ENCODE measurements at regions not wholly inside any gene's neighbourhood (a gene's known extent, or its start where the extent isn't known, plus 50 kb on each side); places are given as distances from the start of the nearest gene placed in this dataset.
"Not testable (repeated sequence)": the region's sequence is repeated elsewhere in the genome, so short reads cannot be mapped to it uniquely, and the experiment has no call there.

DNA sequence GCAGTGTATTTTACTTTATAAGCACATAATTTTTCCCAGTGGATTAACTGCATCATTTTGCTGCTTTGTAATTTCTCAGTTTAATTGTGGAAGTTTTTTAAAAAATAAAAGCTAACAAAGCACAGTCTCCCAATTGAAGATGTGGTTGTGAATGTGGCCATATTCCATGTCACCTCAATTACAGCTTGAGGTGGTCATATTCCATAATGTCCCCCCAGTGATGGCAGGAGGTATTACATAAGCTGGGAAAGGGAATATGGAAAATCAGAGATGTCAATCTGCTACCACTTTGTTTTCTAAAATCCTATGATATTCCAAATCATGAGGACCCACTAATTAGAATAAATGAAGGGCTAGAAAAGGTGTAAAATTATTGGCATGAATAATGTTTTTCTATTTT lies 1672.0 kb upstream of the CDH9 start:
- Mint-ChIP-seq H3K27me3 (no peaks in the 10 kb centered on the region), H3K4me1 (no peaks in the 10 kb centered on the region), H3K9me3 (peaks cover 19% of the 10 kb centered on the region), H3K36me3 (ENCODE audit: low read depth) (no peaks in the 10 kb centered on the region), H3K4me3 (no peak overlapping the region), H3K27ac (no peak overlapping the region)
- ATAC-seq (replicated peaks): no peak

DNA sequence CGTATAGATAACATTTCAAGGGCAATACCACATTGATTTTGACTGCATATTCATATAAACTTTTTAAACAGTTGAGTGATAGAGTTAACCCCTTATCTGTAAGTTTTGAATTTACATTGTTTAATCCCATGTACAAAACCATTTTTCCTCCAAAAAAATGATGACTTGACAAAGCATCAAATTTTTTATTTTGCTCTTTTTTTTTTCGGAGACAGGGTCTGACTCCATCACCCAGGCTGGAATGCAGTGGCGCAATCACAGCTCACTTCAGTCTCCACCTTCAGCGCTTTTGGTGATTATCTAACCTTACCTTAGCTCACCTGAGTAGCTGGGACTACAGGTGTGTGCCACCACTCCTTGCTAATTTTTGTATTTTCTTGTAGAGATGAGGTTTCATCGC lies 1670.1 kb upstream of the CDH9 start:
- H3K9me3 Mint-ChIP-seq: peaks cover 19% of the 10 kb centered on the region
- no peak for ATAC-seq (replicated peaks)

DNA sequence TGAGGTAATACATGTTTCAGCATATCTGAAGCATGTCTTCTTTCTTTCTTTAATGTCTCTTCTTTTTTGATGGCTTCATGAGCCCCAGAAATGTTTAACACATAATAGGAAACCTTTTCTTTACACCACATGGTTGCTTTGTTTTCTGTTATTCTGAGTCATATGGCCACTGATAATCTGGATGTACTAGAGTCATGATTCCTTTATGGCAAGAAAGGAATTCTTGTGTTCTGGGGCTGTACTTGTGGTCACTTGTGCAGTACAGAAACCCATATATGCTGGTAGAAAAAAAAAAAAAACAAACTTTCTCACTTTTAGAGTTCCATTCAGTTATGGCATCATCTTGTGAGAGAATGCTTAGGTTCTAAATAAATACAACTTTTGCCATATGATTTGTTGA lies 1669.3 kb upstream of the CDH9 start:
- Mint-ChIP-seq H3K36me3 (ENCODE audit: low read depth) (no peaks in the 10 kb centered on the region), H3K27ac (no peak overlapping the region), H3K9me3 (peaks cover 15% of the 10 kb centered on the region), H3K4me3 (no peak overlapping the region), H3K27me3 (no peaks in the 10 kb centered on the region), H3K4me1 (no peaks in the 10 kb centered on the region)
- no peak for ATAC-seq (replicated peaks)

More for the DNA sequence above, 1670.1 kb upstream of the CDH9 start:
- no peaks in the 10 kb centered on the region for H3K4me1 Mint-ChIP-seq
- H3K27ac Mint-ChIP-seq: no peak overlapping the region
- H3K4me3 Mint-ChIP-seq: no peak overlapping the region
- no peaks in the 10 kb centered on the region for H3K27me3 Mint-ChIP-seq
- H3K36me3 Mint-ChIP-seq (ENCODE audit: low read depth): no peaks in the 10 kb centered on the region

DNA sequence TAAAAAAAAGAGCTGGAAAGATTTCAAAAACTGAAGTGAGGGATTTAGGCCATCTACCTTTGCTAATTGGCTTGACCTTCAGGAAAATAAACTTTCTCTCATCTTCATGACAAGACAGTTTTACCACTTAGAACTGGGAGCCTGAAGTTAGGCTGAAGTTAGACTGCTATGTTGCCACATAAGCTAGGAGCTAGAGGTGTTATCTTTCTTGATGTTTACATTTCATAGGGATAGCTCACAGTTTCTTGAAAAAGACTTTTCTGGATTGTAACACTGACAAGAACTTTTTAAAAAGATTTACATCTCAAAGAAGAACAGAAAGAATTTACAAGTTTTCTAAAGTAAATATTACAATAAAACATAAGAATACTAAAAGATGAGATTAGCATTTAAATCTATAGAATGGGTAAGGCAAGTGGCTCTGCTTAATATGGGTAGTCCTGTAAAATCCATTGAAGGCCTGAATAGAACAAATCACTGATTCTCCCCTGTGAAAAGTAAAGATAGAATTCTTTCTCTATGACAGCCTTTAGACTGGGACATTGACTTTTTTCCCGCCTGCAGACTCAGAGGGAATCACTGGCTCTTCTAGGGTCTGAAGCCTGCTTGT lies 1665.4 kb upstream of the CDH9 start:
- peaks cover 14% of the 10 kb centered on the region for H3K9me3 Mint-ChIP-seq
- ATAC-seq (replicated peaks): no peak
- no peaks in the 10 kb centered on the region for H3K4me1 Mint-ChIP-seq
- H3K27me3 Mint-ChIP-seq: no peaks in the 10 kb centered on the region
- H3K4me3 Mint-ChIP-seq: no peak overlapping the region
- no peak overlapping the region for H3K27ac Mint-ChIP-seq
- H3K36me3 Mint-ChIP-seq (ENCODE audit: low read depth): no peaks in the 10 kb centered on the region

DNA sequence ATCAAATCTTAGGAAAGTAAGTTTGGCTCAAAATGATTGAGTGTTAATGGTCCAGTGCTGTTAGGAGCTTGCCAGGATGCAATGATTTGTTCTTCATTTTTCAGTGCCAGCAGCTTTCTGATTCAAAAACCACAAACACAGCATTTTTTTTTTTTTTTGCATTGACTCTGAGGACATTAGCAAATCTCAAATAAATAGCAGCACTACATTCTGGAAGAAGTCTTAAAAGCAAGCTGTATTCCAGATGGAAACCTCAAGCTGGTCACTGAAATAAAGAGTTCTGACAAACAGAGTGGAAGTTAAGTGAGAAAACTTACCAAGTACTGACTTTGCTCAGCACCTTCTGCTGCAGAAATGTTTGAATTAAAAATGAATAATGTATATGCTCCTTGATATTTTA lies 1653.1 kb upstream of the CDH9 start:
- H3K36me3 Mint-ChIP-seq (ENCODE audit: low read depth): no peaks in the 10 kb centered on the region
- H3K9me3 Mint-ChIP-seq: peaks cover 6% of the 10 kb centered on the region
- no peaks in the 10 kb centered on the region for H3K4me1 Mint-ChIP-seq
- H3K27me3 Mint-ChIP-seq: no peaks in the 10 kb centered on the region
- H3K27ac Mint-ChIP-seq: no peak overlapping the region
- no peak for ATAC-seq (replicated peaks)
- H3K4me3 Mint-ChIP-seq: no peak overlapping the region

DNA sequence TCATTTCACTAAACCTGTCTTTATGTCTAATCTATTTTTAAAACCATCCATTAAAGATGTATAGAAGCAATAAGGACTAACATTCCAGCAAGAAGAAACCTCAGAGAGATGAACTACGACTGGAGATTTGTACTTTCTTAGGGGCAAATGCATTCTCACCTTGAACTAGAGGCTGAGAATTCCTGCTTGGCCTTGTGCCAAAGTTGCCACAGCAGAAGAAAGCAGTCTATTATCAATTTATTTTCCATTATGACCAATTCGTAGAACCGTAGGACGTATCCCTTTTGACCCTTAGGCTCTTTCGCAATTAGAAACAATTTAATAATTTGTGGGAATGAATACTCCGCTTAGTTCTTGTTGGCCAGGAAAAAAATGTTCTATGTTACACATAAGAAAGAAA lies 1647.4 kb upstream of the CDH9 start:
- H3K27me3 Mint-ChIP-seq: no peaks in the 10 kb centered on the region
- no peaks in the 10 kb centered on the region for H3K4me1 Mint-ChIP-seq
- ATAC-seq (replicated peaks): no peak
- H3K36me3 Mint-ChIP-seq (ENCODE audit: low read depth): no peaks in the 10 kb centered on the region
- H3K27ac Mint-ChIP-seq: no peak overlapping the region
- H3K4me3 Mint-ChIP-seq: no peak overlapping the region
- peaks cover 3% of the 10 kb centered on the region for H3K9me3 Mint-ChIP-seq

DNA sequence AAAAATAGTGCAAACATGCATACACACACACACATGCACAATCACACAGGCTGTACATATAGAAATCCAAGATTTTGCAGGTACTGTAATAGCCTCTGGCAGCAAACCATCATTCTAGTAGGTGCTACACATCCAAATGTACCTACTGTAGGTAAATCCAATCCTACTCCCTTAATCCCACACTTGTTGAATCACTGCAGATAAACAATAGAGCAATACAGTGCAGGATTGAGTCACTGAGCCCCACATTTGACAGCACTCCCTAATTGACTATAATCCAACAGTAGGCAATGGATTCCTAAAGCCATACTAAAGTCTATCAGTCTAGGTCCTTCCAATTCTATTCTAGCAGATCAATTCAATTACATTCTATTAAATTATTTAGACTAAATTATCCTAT lies 1640.5 kb upstream of the CDH9 start:
- no peaks in the 10 kb centered on the region for H3K9me3 Mint-ChIP-seq
- no peaks in the 10 kb centered on the region for H3K4me1 Mint-ChIP-seq
- no peak overlapping the region for H3K4me3 Mint-ChIP-seq
- no peak for ATAC-seq (replicated peaks)
- H3K27me3 Mint-ChIP-seq: no peaks in the 10 kb centered on the region
- no peak overlapping the region for H3K27ac Mint-ChIP-seq
- H3K36me3 Mint-ChIP-seq (ENCODE audit: low read depth): no peaks in the 10 kb centered on the region

DNA sequence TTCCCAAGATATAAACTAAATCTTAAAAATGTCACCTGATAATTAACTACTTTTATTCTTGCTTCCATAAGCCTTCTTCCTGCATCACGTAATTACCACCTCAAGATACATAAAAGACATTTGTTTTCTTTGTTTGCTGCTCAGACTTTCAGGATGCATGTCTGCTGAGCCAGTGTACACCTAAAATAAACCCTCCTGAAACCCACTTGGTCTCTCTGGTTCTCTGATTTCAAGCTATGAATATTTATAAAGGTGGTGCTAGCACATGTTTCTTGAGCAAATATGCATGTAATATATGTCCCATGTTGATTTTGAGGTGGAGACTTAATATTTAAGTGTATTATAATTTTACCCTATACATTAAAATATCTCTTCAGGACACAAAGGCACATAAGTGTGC lies 1627.7 kb upstream of the CDH9 start:
- H3K4me1 Mint-ChIP-seq: no peaks in the 10 kb centered on the region
- no peaks in the 10 kb centered on the region for H3K36me3 Mint-ChIP-seq (ENCODE audit: low read depth)

DNA sequence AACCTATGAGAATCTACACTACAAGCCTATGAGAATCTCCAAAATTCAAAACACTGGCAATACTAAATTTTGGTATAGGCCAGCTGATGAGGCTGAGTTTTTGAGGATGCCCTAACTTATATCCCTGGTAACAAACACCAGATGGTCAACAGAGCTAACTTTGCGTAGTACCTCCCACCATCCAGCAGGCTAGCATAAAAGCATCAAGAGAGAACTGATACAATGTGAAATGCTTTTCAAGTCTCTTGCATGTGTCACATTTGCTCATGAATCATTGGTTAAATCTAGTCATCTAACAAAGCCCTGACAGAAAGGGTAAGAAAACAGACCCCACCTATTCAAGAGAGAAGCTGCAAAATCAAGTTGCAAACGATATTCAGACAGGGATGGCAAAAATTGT lies 1609.7 kb upstream of the CDH9 start:
- no peaks in the 10 kb centered on the region for H3K4me1 Mint-ChIP-seq
- no peak overlapping the region for H3K27ac Mint-ChIP-seq
- no peak for ATAC-seq (replicated peaks)
- H3K27me3 Mint-ChIP-seq: no peaks in the 10 kb centered on the region
- no peaks in the 10 kb centered on the region for H3K36me3 Mint-ChIP-seq (ENCODE audit: low read depth)
- no peak overlapping the region for H3K4me3 Mint-ChIP-seq
- peaks cover 4% of the 10 kb centered on the region for H3K9me3 Mint-ChIP-seq

More for the DNA sequence above, 1627.7 kb upstream of the CDH9 start:
- Mint-ChIP-seq H3K9me3 (peaks cover 14% of the 10 kb centered on the region), H3K27me3 (no peaks in the 10 kb centered on the region), H3K4me3 (no peak overlapping the region), H3K27ac (no peak overlapping the region)
- no peak for ATAC-seq (replicated peaks)

DNA sequence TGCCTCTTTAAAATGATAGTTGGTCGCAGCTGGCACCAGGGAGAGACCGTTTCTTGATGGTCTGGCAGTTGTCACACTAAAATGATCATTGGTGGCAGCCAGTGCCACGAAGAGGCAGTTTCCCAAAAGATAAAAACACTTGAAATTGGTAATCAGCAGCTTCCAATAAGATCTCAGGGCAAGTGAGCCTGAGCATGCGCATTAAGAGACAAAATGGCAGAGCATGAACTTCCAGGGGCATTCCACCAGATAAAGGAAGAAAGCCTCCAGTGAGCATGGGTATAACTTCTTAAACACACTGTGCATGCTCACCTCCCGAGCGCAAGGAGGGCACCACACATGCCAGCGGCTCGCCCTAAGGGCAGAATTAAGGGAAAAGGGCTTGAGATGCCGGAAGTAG lies 1594.2 kb upstream of the CDH9 start:
- Mint-ChIP-seq H3K27ac (no peak overlapping the region), H3K4me1 (no peaks in the 10 kb centered on the region), H3K36me3 (ENCODE audit: low read depth) (no peaks in the 10 kb centered on the region), H3K4me3 (no peak overlapping the region), H3K27me3 (no peaks in the 10 kb centered on the region), H3K9me3 (peaks cover 6% of the 10 kb centered on the region)
- no peak for ATAC-seq (replicated peaks)

DNA sequence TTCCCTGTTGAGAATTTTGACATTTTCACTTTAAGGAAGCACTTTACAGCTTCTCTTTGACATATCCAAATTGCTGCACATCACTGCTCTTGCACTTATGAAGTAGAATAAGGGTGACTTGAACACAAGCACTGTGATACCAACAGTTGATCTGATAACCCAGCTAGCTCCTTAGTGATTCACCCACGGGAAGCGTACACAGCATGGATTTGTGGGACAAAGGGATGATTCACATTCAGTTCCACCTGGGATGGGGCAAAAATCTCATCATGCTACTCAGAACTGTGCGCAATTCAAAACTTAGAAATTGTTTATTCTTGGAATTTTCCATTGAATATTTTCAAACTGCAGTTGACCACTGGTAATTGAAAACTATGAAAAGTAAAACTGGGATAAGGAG lies 1565.5 kb upstream of the CDH9 start:
- no peaks in the 10 kb centered on the region for H3K36me3 Mint-ChIP-seq (ENCODE audit: low read depth)
- no peaks in the 10 kb centered on the region for H3K27me3 Mint-ChIP-seq
- H3K4me3 Mint-ChIP-seq: no peak overlapping the region
- no peak for ATAC-seq (replicated peaks)
- no peak overlapping the region for H3K27ac Mint-ChIP-seq
- peaks cover 7% of the 10 kb centered on the region for H3K9me3 Mint-ChIP-seq
- H3K4me1 Mint-ChIP-seq: no peaks in the 10 kb centered on the region

DNA sequence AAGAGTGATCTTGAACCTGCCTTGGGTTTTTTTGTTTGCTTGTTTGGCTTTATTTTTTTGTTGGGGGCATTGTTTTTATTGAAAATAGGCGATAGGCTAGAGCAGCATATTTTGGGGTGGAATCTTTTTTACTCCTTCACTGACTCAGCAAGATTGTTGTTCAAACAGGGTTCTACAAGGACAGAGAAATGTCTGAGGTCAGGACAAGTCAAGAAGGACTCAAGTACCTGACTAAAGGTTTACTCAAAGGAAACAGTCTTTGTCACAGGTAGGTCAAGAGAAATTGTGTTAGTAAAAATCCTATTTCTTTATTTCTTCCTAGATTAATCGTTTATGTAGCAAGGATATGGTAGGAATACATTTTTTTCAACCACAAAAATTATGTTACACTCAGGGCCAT lies 1564.0 kb upstream of the CDH9 start:
- Mint-ChIP-seq H3K4me1 (no peaks in the 10 kb centered on the region), H3K4me3 (no peak overlapping the region), H3K9me3 (peaks cover 7% of the 10 kb centered on the region), H3K27ac (no peak overlapping the region), H3K36me3 (ENCODE audit: low read depth) (no peaks in the 10 kb centered on the region), H3K27me3 (no peaks in the 10 kb centered on the region)
- no peak for ATAC-seq (replicated peaks)

DNA sequence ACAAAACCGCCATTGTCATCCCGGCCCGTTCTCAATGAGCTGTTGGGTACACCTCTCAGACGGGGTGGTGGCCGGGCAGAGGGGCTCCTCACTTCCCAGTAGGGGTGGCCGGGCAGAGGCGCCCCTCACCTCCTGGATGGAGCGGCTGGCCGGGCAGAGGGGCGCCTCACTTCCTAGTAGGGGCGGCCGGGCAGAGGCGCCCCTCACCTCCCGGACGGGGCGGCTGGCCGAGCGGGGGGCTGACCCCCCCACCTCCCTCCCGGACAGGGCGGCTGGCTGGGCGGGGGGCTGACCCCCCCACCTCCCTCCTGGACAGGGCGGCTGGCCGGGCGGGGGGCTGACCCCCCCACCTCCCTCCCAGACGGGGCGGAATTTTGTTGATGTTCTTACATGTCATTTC lies 1558.3 kb upstream of the CDH9 start:
- H3K9me3 Mint-ChIP-seq; ATAC-seq (replicated peaks); H3K4me3 Mint-ChIP-seq; H3K36me3 Mint-ChIP-seq (ENCODE audit: low read depth); H3K27me3 Mint-ChIP-seq; H3K27ac Mint-ChIP-seq; H3K4me1 Mint-ChIP-seq: not testable (repeated sequence)

DNA sequence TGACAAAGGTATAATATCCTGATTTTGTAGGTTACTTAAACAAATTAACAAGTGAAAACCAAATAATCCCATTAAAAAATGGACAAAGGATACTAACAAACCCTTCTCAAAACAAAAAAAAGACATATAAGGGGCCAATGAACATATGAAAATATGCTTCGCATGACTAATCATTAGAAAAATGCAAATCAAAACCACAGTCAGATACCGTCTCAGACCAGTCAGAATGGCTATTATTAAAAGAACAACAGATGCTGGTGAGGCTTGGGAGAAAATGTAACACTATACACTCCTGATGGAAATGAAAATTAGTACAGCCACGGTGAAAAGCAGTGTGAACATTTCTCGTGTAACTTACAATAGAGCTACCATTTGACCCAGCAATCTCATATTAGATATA lies 1542.2 kb upstream of the CDH9 start:
- ATAC-seq (replicated peaks): no peak

DNA sequence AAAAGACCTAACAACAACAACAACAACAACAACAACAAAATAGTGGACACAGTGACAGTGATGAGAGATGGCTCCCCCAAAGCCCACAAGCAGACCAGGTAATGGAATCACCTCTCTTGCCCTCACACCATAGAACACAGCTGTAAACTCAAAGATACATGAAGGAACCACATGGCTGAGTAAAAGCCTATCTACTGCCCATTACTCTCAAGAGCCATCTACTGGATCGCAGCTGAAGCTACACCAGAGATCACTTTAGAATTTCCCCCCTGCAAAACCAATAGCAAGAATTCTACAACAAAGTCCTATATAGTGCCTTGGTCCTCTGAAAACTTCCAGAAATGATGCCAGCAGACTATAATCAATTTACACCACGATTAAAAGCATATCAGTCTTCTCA lies 1537.6 kb upstream of the CDH9 start:
- H3K36me3 Mint-ChIP-seq (ENCODE audit: low read depth): no peaks in the 10 kb centered on the region
- peaks cover 36% of the 10 kb centered on the region for H3K9me3 Mint-ChIP-seq
- H3K4me1 Mint-ChIP-seq: no peaks in the 10 kb centered on the region
- H3K27me3 Mint-ChIP-seq: no peaks in the 10 kb centered on the region
- ATAC-seq (replicated peaks): no peak
- H3K4me3 Mint-ChIP-seq: no peak overlapping the region
- H3K27ac Mint-ChIP-seq: no peak overlapping the region

More for the DNA sequence above, 1542.2 kb upstream of the CDH9 start:
- H3K9me3 Mint-ChIP-seq: peaks cover 29% of the 10 kb centered on the region
- H3K4me1 Mint-ChIP-seq: no peaks in the 10 kb centered on the region
- no peak overlapping the region for H3K27ac Mint-ChIP-seq
- H3K4me3 Mint-ChIP-seq: no peak overlapping the region
- H3K36me3 Mint-ChIP-seq (ENCODE audit: low read depth): no peaks in the 10 kb centered on the region
- no peaks in the 10 kb centered on the region for H3K27me3 Mint-ChIP-seq

DNA sequence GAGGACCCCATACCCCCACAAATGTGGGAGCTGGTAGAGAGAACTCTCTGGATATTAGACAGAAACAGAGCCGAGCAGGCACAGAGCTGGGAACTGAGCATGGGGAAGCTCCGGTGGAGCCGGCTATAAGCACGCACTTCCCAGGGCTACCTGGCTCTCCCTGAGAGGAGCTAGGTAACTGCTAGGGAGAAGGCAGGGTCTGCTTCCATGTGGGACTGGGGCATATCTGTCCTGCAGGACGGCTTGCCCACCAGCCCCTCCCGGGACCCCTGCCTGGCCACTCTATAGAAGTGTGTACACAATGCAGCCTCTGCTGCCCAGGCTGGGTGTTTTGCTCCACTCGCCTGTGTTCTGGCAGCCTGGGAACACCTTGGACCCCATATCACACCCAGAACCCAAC lies 1537.0 kb upstream of the CDH9 start:
- no peak for ATAC-seq (replicated peaks)
- peaks cover 37% of the 10 kb centered on the region for H3K9me3 Mint-ChIP-seq
- H3K36me3 Mint-ChIP-seq (ENCODE audit: low read depth): no peaks in the 10 kb centered on the region
- no peak overlapping the region for H3K27ac Mint-ChIP-seq
- no peaks in the 10 kb centered on the region for H3K4me1 Mint-ChIP-seq
- no peak overlapping the region for H3K4me3 Mint-ChIP-seq
- H3K27me3 Mint-ChIP-seq: no peaks in the 10 kb centered on the region
